GM06990 (cell line): ENCODE measurements at regions not wholly inside any gene's neighbourhood (a gene's known extent, or its start where the extent isn't known, plus 50 kb on each side); places are given as distances from the start of the nearest gene placed in this dataset.

Experiments used
- DNase-seq: peaks from one replicate; pipeline ENCODE4 v3.0.0-alpha.2; 2011; ENCODE audit not compliant: insufficient read length; ENCODE audit errors: extremely low read depth
- H3K27me3 ChIP-seq: replicated peaks from 2 replicates; pipeline ENCODE4 v1.6.0; 2011; ENCODE audit warnings: low read length; ENCODE audit not compliant: control insufficient read depth, insufficient read depth
- H3K36me3 ChIP-seq: 2 replicates; pipeline ENCODE4 v1.5.1; 2011; ENCODE audit warnings: low read length; ENCODE audit not compliant: control insufficient read depth, insufficient read depth
- H3K4me3 ChIP-seq: replicated peaks from 2 replicates; pipeline ENCODE4 v1.5.1; 2011; ENCODE audit warnings: low read depth, mild to moderate bottlenecking, control low read depth, low read length
- CTCF ChIP-seq: IDR thresholded peaks from 2 replicates; pipeline ENCODE4 v1.5.1; 2011; ENCODE audit warnings: low read length, control low read depth, mild to moderate bottlenecking, inconsistent platforms; ENCODE audit not compliant: insufficient read depth, poor library complexity, severe bottlenecking

- no peaks in the 10 kb centered on the region for H3K27me3 ChIP-seq
- H3K36me3 ChIP-seq, result no peaks in the 10 kb centered on the region
- DNase-seq, result no peak
- no peak for TF ChIP-seq CTCF
- H3K4me3 ChIP-seq, result no peak overlapping the region
Observed at GRCh38 chr21:16502897-16503296, 773.1 kb downstream of the USP25 start.

GRCh38 chr21:16504281-16504680, 774.5 kb downstream of the USP25 start:
- no peak for TF ChIP-seq CTCF
- no peak for DNase-seq
- no peaks in the 10 kb centered on the region for H3K36me3 ChIP-seq
- H3K27me3 ChIP-seq, result no peaks in the 10 kb centered on the region
- H3K4me3 ChIP-seq, result no peak overlapping the region

GRCh38 chr21:16504766-16505165, 775.0 kb downstream of the USP25 start:
- Histone ChIP-seq H3K4me3 (no peak overlapping the region), H3K27me3 (no peaks in the 10 kb centered on the region), H3K36me3 (no peaks in the 10 kb centered on the region)
- no peak for DNase-seq
- no peak for TF ChIP-seq CTCF

GRCh38 chr21:16509476-16509875, 779.7 kb downstream of the USP25 start:
- H3K36me3 ChIP-seq, result no peaks in the 10 kb centered on the region
- H3K27me3 ChIP-seq, result no peaks in the 10 kb centered on the region
- no peak for TF ChIP-seq CTCF
- H3K4me3 ChIP-seq, result no peak overlapping the region
- no peak for DNase-seq

GRCh38 chr21:16514316-16514715, 784.5 kb downstream of the USP25 start:
- Histone ChIP-seq H3K36me3 (no peaks in the 10 kb centered on the region), H3K4me3 (no peak overlapping the region), H3K27me3 (no peaks in the 10 kb centered on the region)
- TF ChIP-seq CTCF, result no peak
- no peak for DNase-seq

GRCh38 chr21:16517383-16517782, 787.6 kb downstream of the USP25 start:
- Histone ChIP-seq H3K27me3 (no peaks in the 10 kb centered on the region), H3K4me3 (no peak overlapping the region), H3K36me3 (no peaks in the 10 kb centered on the region)
- TF ChIP-seq CTCF, result no peak
- DNase-seq, result no peak
